Limb (tissue), 2 donors: ENCODE measurements at regions not wholly inside any gene's neighbourhood (a gene's known extent, or its start where the extent isn't known, plus 50 kb on each side); places are given as distances from the start of the nearest gene placed in this dataset.
"Not testable (repeated sequence)": the region's sequence is repeated elsewhere in the genome, so short reads cannot be mapped to it uniquely, and the experiment has no call there.

Experiments
- DNase-seq, 2 donors: peaks; one replicate each; pipeline ENCODE4 v3.0.0-alpha.2; 2016; ENCODE audit errors: extremely low spot score in 2 of 2

DNA sequence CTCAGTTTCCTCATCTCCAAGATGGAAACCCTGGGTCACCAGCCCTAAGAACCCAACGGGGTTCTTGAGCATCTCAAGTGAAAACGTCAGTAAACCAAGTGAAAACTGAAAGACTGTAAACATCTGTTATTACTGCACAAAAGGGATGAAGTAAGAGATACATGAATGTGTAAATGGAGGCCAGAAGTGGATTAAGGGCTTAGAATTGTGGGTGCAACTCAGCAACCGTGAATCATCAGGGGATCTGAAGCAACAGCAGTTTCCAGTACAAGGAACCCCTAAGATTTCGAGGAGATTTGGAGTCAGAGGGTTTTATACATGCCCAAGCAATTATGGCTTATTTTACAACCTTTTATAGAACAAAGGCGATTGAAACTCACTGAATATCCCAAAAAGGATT lies 95.7 kb upstream of the SVIL start:
- no peak for DNase-seq

DNA sequence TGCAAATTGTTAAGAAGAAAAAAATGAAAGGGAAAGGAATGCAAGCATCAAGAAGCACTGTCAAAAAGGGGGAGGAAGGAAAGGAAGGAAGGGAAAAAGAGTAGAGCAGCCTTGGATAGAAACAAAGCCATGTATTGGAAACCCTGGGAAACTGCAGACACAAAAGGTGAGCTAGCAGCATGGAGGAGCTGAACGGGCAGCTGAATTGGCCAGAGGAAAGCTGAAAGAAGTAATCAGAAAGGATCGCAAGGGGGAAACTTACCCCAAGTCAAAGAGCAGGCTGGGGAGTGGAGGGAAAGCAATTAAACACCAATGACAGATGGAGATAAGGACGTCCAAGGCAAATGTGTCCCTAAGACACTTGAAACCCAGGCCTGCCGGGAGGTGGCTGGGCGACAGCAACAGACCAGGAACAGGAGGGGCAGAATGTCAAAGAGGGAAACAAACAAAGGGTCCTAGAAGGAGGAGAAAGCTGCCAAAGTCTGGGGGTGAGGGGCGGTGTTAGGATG lies 93.8 kb upstream of the SVIL start:
- no peak for DNase-seq

DNA sequence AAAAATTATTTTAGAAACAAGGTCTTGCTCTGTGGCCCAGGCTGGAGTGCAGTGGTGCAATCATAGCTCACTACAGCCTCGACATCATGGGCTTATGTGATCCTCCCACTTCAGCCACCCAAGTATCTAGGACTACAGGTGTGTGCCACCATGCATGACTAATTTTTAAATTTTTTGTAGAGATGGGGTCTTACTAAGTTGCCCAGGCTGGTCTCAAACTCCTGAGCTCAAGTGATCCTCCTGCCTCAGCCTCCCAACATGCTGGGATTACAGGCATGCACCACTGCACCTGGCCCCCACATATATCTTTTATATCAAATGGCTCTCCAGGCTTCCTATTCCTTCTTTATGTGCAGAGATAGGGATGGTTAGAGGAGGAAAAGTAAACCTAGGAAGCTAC lies 91.2 kb upstream of the SVIL start:
- not testable (repeated sequence) for DNase-seq

DNA sequence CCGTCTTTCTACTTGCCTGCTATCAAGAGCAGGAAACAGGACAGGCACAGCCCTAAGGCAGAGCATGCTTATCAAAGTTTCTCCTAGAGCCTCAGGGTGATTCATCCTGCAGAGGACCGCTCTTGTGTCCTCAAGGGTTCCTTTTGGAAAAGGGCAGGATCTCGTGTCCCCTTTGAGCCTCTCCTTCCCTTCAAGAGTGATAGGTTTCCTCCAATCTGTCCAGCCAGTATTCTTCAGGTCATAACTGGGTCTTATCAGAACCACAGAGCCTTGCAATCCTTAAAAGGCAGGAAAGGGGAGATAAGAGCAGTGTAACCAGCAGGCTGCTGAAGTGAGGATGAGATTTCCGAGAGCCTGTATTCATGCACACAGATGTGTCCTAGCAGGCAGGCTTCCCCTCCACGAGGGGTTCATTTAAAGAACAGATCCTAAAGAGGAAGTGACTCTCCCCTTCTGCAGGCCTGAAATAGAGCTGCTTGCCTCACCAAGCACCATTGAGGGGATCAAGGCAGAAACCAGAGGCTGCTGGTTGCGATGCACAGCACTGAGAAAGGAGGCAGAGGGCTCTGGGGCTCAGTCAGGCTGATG lies 90.5 kb upstream of the SVIL start:
- DNase-seq: no peak

DNA sequence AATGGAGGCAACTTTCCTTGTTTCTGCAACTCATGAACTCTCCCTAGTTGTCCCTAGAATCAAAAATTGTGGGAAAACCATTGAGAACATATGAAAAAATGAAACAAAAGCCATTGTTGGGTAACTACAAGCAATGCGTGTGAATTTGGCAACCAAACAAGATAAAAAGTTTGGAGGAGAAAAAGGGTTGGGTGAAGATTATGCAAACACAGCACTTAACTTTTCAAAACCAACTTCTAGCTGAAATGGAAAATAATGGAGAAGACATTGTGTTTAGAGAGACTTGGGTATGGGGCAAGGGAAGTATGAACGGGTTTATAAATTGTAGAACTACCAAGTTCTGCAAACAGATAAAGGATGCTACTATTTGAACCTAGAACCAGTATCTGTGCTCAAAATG lies 89.0 kb upstream of the SVIL start:
- DNase-seq: no peak

DNA sequence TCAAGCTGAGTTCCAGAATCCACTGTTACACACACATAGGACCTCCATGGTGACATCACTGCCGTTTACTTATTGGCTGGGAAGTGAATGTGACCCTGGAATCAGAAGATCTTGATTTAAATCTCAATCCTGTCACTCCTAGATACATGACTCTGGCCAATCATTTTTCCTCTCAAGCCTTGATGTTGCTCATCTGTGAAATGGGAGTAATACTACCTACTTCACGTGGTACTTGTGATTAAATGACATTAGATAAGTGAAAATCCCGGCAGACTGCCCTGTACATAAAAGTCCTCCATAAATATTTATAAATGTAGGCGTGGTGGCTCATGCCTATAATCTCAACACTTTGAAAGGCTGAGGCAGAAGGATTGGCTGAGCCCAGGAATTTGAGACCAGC lies 88.0 kb upstream of the SVIL start:
- no peak for DNase-seq

DNA sequence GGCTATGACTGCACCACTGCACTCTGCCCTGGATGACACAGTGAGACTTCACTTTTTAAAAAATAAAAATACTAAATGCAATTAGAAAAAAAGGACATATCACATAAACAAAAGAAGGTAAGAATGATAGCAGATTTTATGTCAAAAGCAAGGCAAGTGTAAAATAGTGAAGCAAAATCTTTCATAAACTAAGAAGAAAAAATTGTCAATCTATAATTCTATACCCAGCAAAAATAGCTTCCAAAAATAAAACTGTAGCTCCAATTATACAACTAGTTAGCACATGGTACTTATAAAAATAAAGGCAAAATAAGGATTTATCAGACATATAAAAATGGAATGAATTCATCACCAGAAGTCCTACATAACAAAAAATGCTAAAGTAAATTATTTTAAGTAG lies 85.4 kb upstream of the SVIL start:
- no peak for DNase-seq

DNA sequence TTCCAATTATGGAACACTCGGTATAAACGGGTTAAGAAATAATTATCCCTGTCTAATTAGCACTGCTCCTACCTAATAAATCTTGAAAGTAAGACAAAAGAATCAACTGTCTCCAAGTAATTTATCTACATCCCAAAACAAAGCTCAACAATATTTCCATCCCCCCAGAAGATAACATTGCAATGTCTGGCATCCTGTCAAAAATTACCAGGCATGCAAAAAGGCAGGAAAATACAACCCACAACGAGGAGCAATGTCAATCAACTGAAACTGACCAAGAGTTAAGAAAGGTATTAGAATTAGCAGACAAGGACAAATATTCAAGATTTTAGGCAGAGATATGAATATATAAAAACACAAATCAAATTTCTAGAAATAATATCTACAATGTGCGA lies 84.5 kb upstream of the SVIL start:
- DNase-seq: no peak

DNA sequence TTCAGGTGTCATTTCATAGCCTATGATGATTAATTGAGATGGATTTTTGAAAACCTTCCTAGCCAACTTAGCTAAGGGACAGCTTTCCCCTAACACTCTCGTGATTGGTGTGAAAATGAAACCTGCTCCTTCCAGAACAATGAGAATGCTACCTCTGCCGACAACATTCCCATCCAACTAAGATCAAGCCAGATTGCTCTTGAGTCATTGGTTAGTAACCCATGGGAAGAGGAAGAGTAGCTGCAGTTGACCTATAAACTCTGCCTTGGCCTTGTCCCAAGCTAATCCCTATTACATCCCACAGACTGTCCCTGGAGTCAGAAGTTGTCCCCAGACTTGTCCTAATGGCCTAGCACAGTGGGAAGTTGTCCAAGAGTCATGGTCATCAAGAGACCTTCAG lies 80.5 kb upstream of the SVIL start:
- DNase-seq: no peak

DNA sequence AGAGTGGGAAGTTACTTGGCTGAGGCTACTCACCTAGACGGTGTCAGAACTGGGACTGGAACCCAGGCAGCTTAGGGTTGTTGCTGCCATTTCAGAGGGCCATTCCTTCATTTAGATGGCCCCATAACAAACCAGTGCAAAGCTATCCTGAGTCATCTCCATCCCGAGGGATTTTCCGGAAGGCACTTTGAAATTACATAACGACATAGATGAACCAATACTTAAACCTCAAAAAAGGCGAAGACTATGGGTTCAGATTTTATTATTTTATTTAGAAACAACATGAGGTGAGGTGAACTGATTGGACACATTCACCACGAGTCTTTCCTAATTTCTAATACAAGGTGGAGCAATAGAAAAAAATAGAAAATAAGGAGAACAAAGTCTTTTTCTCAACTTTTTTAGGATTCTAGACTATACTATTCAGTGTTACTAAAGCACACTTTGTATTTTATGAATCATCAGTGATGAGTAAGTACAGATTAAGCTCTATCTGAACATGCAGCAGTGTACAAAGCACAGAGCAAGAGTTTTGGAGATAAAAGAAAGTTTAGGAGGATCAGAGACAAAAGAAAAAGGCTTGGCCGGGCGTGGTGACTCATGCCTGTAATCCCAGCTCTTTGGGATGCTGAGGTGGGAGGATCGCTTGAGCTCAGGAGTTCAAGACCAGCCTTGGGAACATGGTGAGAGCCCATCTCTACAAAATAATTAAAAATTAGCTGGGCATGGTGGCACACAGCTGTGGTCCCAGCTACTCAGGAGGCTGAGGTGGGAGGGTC lies 79.5 kb upstream of the SVIL start:
- no peak for DNase-seq

DNA sequence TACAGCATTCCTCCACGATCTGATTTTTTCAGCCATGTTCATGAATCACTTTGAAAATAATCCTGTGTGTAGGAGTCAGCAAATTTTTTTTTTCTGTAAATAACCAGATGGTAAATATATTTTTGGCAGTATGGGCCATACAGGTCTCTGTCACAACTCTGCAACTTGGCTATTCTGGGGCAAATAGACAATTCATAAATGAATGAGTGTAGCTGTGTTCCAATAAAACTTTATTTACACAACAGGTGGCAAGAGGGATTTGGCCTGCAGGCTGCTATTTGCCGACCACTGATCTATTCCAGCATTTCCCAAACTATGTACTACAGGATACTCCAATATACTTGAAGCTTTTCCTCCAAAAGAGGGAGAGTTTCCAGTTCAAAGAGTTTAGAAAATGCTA lies 78.7 kb upstream of the SVIL start:
- DNase-seq: no peak

DNA sequence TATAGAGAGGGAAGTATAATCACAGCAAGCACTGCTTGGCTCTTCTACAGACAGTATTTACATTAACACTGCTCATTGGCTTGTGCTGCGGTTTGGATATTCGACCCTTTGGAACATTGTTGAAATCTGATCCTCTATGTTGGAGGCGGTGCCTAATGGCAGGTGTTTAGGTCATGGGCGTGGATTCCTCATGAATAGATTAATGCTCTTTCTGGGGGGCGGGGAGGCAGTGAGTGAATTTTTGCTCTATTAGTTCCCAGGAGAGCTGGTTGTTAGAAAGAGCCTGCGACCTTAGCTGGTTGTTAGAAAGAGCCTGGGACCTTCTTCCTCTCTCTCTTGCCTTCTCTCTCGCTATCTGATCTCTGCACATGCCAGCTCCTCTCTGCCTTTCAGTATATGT lies 77.3 kb upstream of the SVIL start:
- peak in 1 of 2 donors; percentile 46 for DNase-seq

DNA sequence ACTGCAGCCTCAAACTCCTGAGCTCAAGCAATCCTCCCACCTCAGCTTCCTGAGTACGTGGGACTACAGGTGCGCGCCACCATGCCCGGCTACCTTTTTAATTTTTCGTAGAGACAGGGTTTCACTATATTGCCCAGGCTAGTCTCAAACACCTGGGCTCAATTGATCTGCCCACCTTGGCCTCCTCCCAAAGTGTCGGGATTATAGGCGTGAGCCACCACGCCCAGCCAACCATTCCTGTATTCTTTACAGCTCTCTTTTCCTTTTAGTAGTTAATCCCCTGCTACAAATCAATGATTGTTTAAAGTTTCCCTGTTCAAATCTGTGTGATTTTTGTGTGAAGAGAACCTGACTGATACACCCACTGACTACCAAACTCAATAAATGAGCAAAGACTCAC lies 75.4 kb upstream of the SVIL start:
- no peak for DNase-seq

DNA sequence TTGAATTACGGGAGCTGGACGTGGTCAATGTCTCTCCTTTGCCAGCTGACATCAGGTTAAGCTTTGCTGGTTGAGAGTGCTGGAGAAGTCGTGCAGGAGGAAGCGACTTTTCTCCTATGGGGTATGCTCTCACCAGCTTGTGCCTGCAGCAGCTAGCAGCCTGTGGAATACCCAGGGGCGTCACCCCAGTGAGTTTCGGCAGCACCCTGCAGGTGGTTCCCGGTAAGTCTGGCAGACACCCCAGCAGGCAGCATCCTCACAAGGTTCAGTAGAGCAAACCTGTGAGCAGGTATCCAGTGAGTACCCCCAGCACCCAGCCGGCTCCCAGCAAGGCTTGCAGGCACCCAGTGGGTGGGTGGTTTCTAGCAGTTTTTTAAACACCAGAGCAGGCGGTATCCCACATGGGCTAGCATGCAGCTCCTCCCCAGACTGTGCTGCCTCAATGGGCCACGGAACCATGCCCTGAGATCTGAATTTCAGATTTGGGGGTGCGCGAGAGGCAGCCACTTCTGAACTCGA lies 74.8 kb upstream of the SVIL start:
- DNase-seq: no peak

DNA sequence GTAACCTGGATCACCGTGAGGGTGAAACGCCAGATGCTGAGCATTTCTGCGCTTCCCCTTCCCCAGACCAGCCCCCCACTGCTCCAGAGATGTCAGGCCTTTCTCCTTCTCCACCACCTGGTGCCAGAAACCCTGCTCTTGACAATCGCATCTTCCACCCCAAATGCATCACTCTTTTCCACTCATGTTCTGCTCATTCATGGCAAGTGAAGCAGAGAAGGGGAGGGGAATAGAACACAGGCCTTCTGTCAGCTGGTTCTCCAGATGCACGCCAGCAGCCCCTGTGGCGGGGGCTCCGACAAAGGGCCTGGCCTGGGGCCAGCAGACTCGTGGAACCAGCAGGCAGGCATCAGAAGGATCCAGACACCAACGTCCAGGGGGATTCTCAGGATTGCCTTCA lies 68.5 kb upstream of the SVIL start:
- peak; percentile 58 to 81 for DNase-seq

DNA sequence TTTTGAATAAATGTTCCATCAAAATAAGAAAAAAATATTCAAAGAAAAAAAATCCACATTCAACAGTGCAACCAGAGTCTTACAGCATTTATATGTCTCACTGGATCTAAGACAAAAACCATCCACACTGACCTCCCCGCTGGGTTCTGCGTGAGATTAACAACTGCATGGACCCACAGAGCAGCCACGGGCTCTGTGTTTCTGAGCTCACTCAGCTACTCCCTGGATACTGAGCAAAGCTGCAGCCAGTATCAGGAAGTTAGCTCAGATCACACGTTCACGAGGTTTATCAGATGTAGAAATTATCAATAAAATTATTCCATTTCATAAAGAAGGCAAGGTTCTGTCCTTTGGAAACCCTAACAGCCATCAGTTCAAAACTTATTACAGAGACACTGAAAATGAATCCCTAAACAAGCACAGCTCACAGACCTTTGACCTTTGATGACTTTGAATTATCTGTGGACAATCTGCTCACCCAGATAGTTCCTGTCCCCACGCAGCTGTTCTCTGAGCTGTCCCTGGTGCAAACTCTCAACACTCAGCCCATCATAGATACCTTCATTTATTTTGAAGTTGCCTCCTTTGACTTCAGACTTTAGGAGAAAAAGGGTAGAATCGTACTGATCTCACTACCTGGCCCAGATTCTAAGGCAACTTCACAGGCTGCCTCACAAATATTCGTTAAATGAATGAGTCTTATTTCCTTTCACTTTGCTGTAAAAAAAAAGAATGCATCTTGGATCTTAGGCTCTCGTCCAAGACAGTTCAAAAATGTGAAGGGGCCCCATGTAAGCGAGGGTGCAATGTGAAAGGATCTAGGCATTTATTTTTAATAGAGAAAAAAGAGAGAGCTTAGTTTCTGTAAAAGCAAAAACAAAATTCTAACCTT lies 67.7 kb upstream of the SVIL start:
- no peak for DNase-seq

DNA sequence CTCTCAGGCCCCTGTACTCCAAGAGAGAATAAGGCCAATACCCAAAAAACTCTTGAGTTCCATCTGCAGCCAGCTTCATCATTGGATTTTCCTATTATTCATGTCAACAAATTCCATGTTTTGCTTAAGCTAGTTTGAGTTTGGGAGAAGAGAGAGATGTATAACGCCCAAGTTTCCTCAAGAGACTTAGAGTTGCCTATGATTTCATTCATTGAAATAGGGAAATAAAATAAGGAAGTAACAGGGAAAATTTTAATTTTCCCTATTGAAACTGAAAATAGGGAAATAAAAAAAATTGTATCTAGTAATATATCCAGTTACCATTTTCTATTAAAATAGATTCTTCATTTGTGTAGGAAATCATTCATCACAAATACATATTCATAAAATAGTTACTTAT lies 66.5 kb upstream of the SVIL start:
- no peak for DNase-seq

DNA sequence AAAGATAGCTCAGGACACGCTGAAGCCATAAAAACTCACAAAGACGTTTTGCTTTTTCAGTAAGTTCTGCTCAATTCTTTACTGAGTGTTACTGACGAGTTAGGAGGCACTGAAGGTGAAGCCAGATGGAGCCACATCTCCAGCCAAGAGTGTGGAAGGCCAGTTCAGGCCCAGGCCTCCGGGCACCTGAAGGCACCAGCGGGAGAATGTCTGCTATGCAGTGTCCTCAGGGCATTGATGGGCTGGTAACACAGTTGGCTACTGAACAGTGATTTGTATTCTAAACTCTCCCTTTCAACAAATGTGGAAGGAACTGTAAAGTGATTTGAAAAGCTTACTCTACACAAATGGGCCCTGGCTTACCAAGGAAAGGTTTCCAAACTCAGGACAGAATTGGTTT lies 64.8 kb upstream of the SVIL start:
- DNase-seq: no peak

DNA sequence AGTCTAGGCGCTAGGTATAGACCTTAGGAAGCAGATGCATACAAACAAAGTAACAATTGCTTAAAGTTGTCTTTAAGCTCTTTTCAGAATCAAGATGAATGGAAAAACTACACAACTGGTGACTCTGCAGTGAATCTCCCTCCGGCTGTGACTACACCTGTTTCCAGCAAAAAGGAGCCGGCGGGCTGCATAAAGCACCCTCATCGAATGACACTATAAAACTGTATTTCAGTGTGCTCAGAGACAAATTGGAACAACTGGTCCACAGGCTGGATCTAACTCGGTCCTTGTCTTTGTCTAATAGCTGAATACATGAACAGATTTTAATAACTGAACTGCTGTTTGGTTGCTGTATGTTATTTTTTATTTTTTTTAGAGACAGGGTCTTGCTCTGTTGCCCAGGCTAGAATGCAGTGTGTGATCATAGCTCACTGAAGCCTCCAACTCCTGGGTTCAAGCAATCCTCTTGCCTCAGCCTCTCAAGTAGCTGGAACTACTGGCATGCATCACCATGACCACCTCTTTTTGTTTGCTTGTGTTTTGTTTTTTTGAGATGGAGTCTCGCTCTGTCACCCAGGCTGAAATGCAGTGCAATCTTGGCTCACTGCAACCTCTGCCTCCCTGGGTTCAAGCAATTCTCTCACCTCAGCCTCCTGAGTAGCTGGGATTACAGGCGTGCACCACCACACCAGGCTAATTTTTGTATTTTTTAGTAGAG lies 64.2 kb upstream of the SVIL start:
- DNase-seq: peak; percentile 34 to 47

DNA sequence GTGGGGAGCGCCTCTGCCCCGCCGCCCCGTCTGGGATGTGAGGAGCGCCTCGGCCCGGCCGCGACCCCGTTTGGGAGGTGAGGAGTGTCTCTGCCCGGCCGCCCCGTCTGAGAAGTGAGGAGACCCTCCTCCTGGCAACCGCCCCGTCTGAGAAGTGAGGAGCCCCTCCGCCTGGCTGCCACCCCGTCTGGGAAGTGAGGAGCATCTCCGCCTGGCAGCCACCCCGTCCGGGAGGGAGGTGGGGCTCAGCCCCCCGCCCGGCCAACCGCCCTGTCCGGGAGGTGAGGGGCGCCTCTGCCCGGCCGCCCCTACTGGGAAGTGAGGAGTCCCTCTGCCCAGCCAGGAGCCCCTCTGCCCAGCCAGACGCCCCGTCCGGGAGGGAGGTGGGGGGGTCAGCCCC lies 61.8 kb upstream of the SVIL start:
- DNase-seq: not testable (repeated sequence)

DNA sequence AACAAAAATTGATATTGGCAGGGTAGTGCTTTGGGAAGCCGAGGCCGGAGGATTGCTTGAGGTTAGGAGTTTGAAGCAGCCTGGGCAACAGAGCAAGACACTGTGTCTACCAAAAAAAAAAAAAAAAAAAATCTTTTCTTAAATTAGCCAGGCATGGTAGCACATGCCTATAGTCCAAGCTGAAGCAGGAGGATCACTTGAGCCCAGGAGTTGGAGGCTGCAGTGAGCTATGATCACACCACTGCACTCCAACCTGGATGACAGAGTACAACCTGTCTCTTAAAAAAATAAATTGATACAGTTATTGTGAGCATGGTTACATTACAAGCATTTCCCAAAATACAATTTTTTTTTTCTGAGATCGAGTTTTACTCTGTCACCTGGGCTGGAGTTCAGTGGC lies 59.4 kb upstream of the SVIL start:
- no peak for DNase-seq
